ENCODE measurements at regions not wholly inside any gene's neighbourhood (a gene's known extent, or its start where the extent isn't known, plus 50 kb on each side); places are given as distances from the start of the nearest gene placed in this dataset.

DNA sequence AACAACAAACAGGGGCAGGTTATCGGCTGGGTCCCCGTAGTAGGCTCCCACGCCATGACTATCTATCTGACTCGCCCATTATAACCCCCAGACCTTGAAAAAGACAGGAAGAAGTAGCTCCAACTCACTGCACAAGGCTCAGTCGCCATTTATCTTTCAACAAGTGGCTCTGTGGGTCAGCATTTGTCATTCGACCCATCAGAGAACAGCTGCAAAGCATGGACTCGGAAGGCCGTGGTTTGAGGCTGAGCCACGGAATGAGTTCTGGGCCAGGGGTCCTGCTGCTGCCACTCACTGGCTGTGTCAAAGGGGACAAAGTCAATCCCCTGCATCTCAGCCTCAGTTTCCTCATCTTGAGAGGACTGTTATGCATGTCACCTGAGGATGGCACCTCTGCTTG, 131.0 kb downstream of the DMRTA2 start:
- ATAC-seq (no peak), DNase-seq (ENCODE audit: low spot score) (no peak), FAIRE-seq (no peak)
- no peaks in the 10 kb centered on the region for H3K36me3 ChIP-seq (replicated peaks in 1 of 2; ENCODE audit: control insufficient read depth in 1 of 2, insufficient read depth in 2 of 2, low read length in 2 of 2)
- no peaks in the 10 kb centered on the region for H4K20me1 ChIP-seq (ENCODE audit: insufficient read depth, low read length)
- no peaks in the 10 kb centered on the region for H3K79me2 ChIP-seq (ENCODE audit: insufficient read depth, low read length)
- ChIA-PET POLR2A (no interaction called here), CTCF (ENCODE audit: low intra/inter-chr PET ratio, low total read pairs) (no interaction called here)
- H3K9me3 ChIP-seq (ENCODE audit: low read length): no peaks in the 10 kb centered on the region
- in situ Hi-C loops (cut with HindIII; ENCODE audit: extremely low pct_ligation_motif_present, low pct_unique_long_range_greater_than_20kb) (no loop called here), intact Hi-C loops (cut with micrococcal nuclease; ENCODE audit: unreplicated experiment) (no loop called here)
- H3K4me3 ChIP-seq (replicated peaks in 1 of 3; ENCODE audit: insufficient read depth in 1 of 3, low read depth in 2 of 3, low read length in 3 of 3): no peak overlapping the region
- no peaks in the 10 kb centered on the region for H3K4me1 ChIP-seq (ENCODE audit: insufficient read depth, low read length)
- H3K27me3 ChIP-seq (ENCODE audit: control insufficient read depth in 1 of 2, insufficient read depth in 2 of 2, low read length in 2 of 2): no peaks in the 10 kb centered on the region
- WGBS (ENCODE audit: low lambda C conversion rate): 5% methylated on average over 6 of the region's 9 CpGs
- no peak overlapping the region for H3K9ac ChIP-seq (ENCODE audit: insufficient read depth, low read depth, low read length)
- BruUV-seq (replicated peaks): no TSS peak
- H3K4me2 ChIP-seq (ENCODE audit: low read depth, low read length): no peak overlapping the region
- TF ChIP-seq ZNF724P (CRISPR knock-in tag; IDR thresholded peaks at IDR 0.05; ENCODE audit: borderline replicate concordance): no peak
- no peak for TF ChIP-seq ZNF790 (CRISPR knock-in tag; IDR thresholded peaks at IDR 0.05; ENCODE audit: borderline replicate concordance)
- TF ChIP-seq, protein P1, sequence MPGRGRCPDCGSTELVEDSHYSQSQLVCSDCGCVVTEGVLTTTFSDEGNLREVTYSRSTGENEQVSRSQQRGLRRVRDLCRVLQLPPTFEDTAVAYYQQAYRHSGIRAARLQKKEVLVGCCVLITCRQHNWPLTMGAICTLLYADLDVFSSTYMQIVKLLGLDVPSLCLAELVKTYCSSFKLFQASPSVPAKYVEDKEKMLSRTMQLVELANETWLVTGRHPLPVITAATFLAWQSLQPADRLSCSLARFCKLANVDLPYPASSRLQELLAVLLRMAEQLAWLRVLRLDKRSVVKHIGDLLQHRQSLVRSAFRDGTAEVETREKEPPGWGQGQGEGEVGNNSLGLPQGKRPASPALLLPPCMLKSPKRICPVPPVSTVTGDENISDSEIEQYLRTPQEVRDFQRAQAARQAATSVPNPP (CRISPR knock-in tag; IDR thresholded peaks at IDR 0.05): no peak
- no peak for TF ChIP-seq TRAFD1 (CRISPR knock-in tag; IDR thresholded peaks at IDR 0.05; ENCODE audit: borderline replicate concordance)
- TF ChIP-seq ZKSCAN8 (CRISPR knock-in tag; IDR thresholded peaks at IDR 0.05; ENCODE audit: borderline replicate concordance): no peak
- TF ChIP-seq, protein P2, sequence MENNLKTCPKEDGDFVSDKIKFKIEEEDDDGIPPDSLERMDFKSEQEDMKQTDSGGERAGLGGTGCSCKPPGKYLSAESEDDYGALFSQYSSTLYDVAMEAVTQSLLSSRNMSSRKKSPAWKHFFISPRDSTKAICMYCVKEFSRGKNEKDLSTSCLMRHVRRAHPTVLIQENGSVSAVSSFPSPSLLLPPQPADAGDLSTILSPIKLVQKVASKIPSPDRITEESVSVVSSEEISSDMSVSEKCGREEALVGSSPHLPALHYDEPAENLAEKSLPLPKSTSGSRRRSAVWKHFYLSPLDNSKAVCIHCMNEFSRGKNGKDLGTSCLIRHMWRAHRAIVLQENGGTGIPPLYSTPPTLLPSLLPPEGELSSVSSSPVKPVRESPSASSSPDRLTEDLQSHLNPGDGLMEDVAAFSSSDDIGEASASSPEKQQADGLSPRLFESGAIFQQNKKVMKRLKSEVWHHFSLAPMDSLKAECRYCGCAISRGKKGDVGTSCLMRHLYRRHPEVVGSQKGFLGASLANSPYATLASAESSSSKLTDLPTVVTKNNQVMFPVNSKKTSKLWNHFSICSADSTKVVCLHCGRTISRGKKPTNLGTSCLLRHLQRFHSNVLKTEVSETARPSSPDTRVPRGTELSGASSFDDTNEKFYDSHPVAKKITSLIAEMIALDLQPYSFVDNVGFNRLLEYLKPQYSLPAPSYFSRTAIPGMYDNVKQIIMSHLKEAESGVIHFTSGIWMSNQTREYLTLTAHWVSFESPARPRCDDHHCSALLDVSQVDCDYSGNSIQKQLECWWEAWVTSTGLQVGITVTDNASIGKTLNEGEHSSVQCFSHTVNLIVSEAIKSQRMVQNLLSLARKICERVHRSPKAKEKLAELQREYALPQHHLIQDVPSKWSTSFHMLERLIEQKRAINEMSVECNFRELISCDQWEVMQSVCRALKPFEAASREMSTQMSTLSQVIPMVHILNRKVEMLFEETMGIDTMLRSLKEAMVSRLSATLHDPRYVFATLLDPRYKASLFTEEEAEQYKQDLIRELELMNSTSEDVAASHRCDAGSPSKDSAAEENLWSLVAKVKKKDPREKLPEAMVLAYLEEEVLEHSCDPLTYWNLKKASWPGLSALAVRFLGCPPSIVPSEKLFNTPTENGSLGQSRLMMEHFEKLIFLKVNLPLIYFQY (CRISPR knock-in tag; IDR thresholded peaks at IDR 0.05; ENCODE audit: borderline replicate concordance): no peak
- no peak for TF ChIP-seq KDM5A (IDR thresholded peaks at IDR 0.05; ENCODE audit: borderline replicate concordance, low read length)
- H3K27ac ChIP-seq (ENCODE audit: extremely low read length, insufficient read depth, low read length): no peak overlapping the region
- no peak overlapping the region for H2AFZ ChIP-seq (ENCODE audit: low read length)
